SK-N-SH (cell line): ENCODE measurements at regions not wholly inside any gene's neighbourhood (a gene's known extent, or its start where the extent isn't known, plus 50 kb on each side); places are given as distances from the start of the nearest gene placed in this dataset.

Experiments
- CTCF ChIA-PET: fragments of 300-600, 350-600 bp; formaldehyde crosslinking; extraction: SDS; loops from one replicate; lab custom pipeline; 2021; lab: Yijun Ruan, JAX
- POLR2A ChIA-PET: fragments of 350-600 bp; sonication (Branson Sonifier 250); formaldehyde crosslinking; extraction: SDS; loops from one replicate; lab custom pipeline; 2020; ENCODE audit warnings: antibody characterized with exemption, inconsistent platforms; lab: Yijun Ruan, JAX
- DNase-seq: peaks from one replicate; pipeline ENCODE4 v3.0.0; 2012
- H2AFZ ChIP-seq: fragments of 200-600 bp; sonication (generic); 2 replicates; pipeline ENCODE4 v1.8.1; 2016; ENCODE audit warnings: antibody characterized with exemption, mild to moderate bottlenecking, low read depth
- H3F3A ChIP-seq: fragments of 200-600 bp; sonication (generic); replicated peaks from 2 replicates; pipeline ENCODE3; 2016; ENCODE audit warnings: antibody characterized with exemption, mild to moderate bottlenecking; ENCODE audit not compliant: insufficient read depth
- H3K27ac ChIP-seq, 2 experiments: fragments of 200-500 bp in 1 of 2; fragments of 200-600 bp in 1 of 2; sonication (Bioruptor generic) in 1 of 2; sonication (generic), shearing (Covaris generic) in 1 of 2; 2 replicates each; pipeline versions ENCODE4 v1.5.1 to v1.6.1; 2014 to 2016; ENCODE audit warnings: low read depth in 2 of 2, inconsistent platforms in 1 of 2, low read length in 1 of 2, mild to moderate bottlenecking in 1 of 2, mixed read lengths in 1 of 2
- H3K27me3 ChIP-seq: fragments of 200-600 bp; sonication (generic), shearing (Covaris generic); 2 replicates; pipeline ENCODE4 v1.6.1; 2016; ENCODE audit warnings: mixed run types; ENCODE audit not compliant: insufficient read depth
- H3K36me3 ChIP-seq, 2 experiments: fragments of 200-500 bp in 1 of 2; fragments of 200-600 bp in 1 of 2; sonication (Bioruptor generic) in 1 of 2; sonication (generic) in 1 of 2; replicated peaks in 1 of 2; 2 replicates each; pipeline versions ENCODE3 to v1.5.1; 2014 to 2016; ENCODE audit warnings: low read length in 1 of 2, mild to moderate bottlenecking in 1 of 2; ENCODE audit not compliant: insufficient read depth in 2 of 2, control insufficient read depth in 1 of 2
- H3K4me1 ChIP-seq, 2 experiments: fragments of 200-500 bp in 1 of 2; fragments of 200-600 bp in 1 of 2; sonication (Bioruptor generic) in 1 of 2; sonication (generic), shearing (Covaris generic) in 1 of 2; 2 replicates each; pipeline versions ENCODE4 v1.5.1 to v1.6.1; 2014 to 2016; ENCODE audit warnings: low read depth in 1 of 2, low read length in 1 of 2, mixed run types in 1 of 2; ENCODE audit not compliant: insufficient read depth in 2 of 2, control insufficient read depth in 1 of 2
- H3K4me2 ChIP-seq: fragments of 200-600 bp; sonication (generic), shearing (Covaris generic); 2 replicates; pipeline ENCODE4 v1.6.1; 2017; ENCODE audit warnings: mixed run types
- H3K4me3 ChIP-seq, 2 experiments: fragments of 200-500 bp in 1 of 2; fragments of 200-600 bp in 1 of 2; sonication (Bioruptor generic) in 1 of 2; sonication (generic), shearing (Covaris generic) in 1 of 2; 2 replicates each; pipeline versions ENCODE4 v1.5.1 to v1.8.1; 2014 to 2016; ENCODE audit warnings: low read depth in 2 of 2, inconsistent platforms in 1 of 2, low read length in 1 of 2, mild to moderate bottlenecking in 1 of 2, mixed read lengths in 1 of 2, moderate library complexity in 1 of 2
- H3K79me2 ChIP-seq: fragments of 200-600 bp; sonication (generic); 2 replicates; pipeline ENCODE4 v1.8.1; 2017; ENCODE audit warnings: mild to moderate bottlenecking; ENCODE audit not compliant: insufficient read depth
- H3K9ac ChIP-seq: fragments of 200-600 bp; sonication (generic); 2 replicates; pipeline ENCODE4 v1.6.1; 2017; ENCODE audit warnings: mixed run types
- H3K9me2 ChIP-seq: fragments of 200-600 bp; sonication (generic); 2 replicates; pipeline ENCODE4 v1.6.1; 2017; ENCODE audit warnings: mixed run types
- H3K9me3 ChIP-seq: fragments of 200-600 bp; sonication (generic); 2 replicates; pipeline ENCODE4 v1.6.1; 2017; ENCODE audit warnings: mixed run types, mild to moderate bottlenecking, moderate library complexity
- H4K20me1 ChIP-seq: fragments of 200-600 bp; sonication (generic); 2 replicates; pipeline ENCODE4 v1.6.1; 2017; ENCODE audit warnings: mild to moderate bottlenecking, mixed run types; ENCODE audit not compliant: insufficient read depth
- FOXJ3 ChIP-seq: sonication (generic); formaldehyde crosslinking; IDR thresholded peaks from 2 replicates; pipeline ENCODE4 v1.5.1; 2020; ENCODE audit warnings: mild to moderate bottlenecking, missing genetic modification reagents
- JUND ChIP-seq: IDR thresholded peaks from 2 replicates; pipeline ENCODE4 v1.4.0; 2012
- MEF2A ChIP-seq: IDR thresholded peaks from 2 replicates; pipeline ENCODE4 v1.4.0; 2012; ENCODE audit warnings: low read depth, borderline replicate concordance
- MXI1 ChIP-seq: IDR thresholded peaks from 2 replicates; pipeline ENCODE4 v1.6.1; 2012; ENCODE audit warnings: mild to moderate bottlenecking, low read depth, low read length, improper control_type of control experiment
- NRF1 ChIP-seq: IDR thresholded peaks from 2 replicates; pipeline ENCODE4 v1.6.1; 2012; ENCODE audit warnings: low read depth, mild to moderate bottlenecking, low read length
- POLR2AphosphoS5 ChIP-seq: IDR thresholded peaks from 2 replicates; pipeline ENCODE4 v1.6.1; 2012; ENCODE audit warnings: low read depth, low read length
- RAD21 ChIP-seq: IDR thresholded peaks from 2 replicates; pipeline ENCODE4 v1.6.1; 2012; ENCODE audit warnings: mild to moderate bottlenecking, low read length
- TEAD4 ChIP-seq: IDR thresholded peaks from 2 replicates; pipeline ENCODE4 v1.4.0; 2012; ENCODE audit warnings: mild to moderate bottlenecking, borderline replicate concordance; ENCODE audit not compliant: insufficient read depth
- YY1 ChIP-seq: IDR thresholded peaks from 2 replicates; pipeline ENCODE4 v1.4.0; 2012; ENCODE audit warnings: low read depth, mild to moderate bottlenecking
- WGBS: methylation state at CpG from one replicate; pipeline ENCODE4 v1.1.6; 2017; ENCODE audit warnings: low lambda C conversion rate; 5-methylcytosine and 5-hydroxymethylcytosine counted together
- TF ChIP-seq, protein P1 (sequence below): IDR thresholded peaks from 2 replicates; pipeline ENCODE4 v1.4.0; 2012; ENCODE audit warnings: low read depth, borderline replicate concordance
- TF ChIP-seq, protein P2 (sequence below): IDR thresholded peaks from 2 replicates; pipeline ENCODE4 v1.6.1; 2012; ENCODE audit warnings: mild to moderate bottlenecking, low read depth, low read length, moderate library complexity
- TF ChIP-seq, protein P3 (sequence below): IDR thresholded peaks from 2 replicates; pipeline ENCODE4; 2012

DNA sequence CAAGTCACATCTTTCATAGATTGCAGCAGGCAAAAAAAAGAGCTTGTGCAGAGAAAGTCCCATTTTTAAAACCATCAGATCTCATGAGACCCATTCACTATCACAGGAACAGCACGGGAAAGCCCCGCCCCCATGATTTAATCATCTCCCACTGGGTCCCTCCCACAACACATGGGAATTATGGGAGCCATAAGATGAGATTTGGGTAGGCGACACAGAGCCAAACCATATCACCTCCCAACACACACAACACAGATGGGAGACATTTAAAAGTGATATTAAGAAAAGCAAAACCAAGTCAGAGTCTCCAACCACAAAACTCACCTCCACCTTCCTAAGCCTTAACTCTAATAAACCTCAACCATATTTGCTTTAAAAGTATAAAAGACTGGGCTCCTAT is 61.5 kb upstream of the TIAM1 start:
- H3K36me3 ChIP-seq: no peaks in the 10 kb centered on the region
- no peaks in the 10 kb centered on the region for H3K9me2 ChIP-seq
- no peaks in the 10 kb centered on the region for H3K79me2 ChIP-seq
- CTCF ChIA-PET: no interaction called here
- no peak overlapping the region for H3K4me2 ChIP-seq
- WGBS: 66% methylated on average over 3 of the region's 3 CpGs
- H3F3A ChIP-seq: no peaks in the 10 kb centered on the region
- H3K9ac ChIP-seq: no peak overlapping the region
- peaks cover 0 to 2% of the 10 kb centered on the region in 2 experiments; a peak in 1 of 4 replicates for H3K4me1 ChIP-seq
- H3K9me3 ChIP-seq: no peaks in the 10 kb centered on the region
- H3K27ac ChIP-seq: no peak overlapping the region
- no peak overlapping the region for H3K4me3 ChIP-seq
- H2AFZ ChIP-seq: no peak overlapping the region
- no peak for TF ChIP-seq JUND
- TF ChIP-seq, all 33 proteins: peak for 0
- POLR2A ChIA-PET: no interaction called here
- Histone ChIP-seq H3K27me3 (no peaks in the 10 kb centered on the region), H4K20me1 (no peaks in the 10 kb centered on the region)
- no peak for DNase-seq

- Histone ChIP-seq H3K9me3 (no peaks in the 10 kb centered on the region), H3F3A (no peaks in the 10 kb centered on the region), H3K4me1 (peaks cover 0 to 2% of the 10 kb centered on the region in 2 experiments; a peak in 1 of 4 replicates), H3K27ac (no peak overlapping the region), H3K36me3 (no peaks in the 10 kb centered on the region), H3K9ac (no peak overlapping the region), H3K9me2 (no peaks in the 10 kb centered on the region), H3K27me3 (no peaks in the 10 kb centered on the region), H2AFZ (no peak overlapping the region), H3K4me2 (no peak overlapping the region), H3K4me3 (no peak overlapping the region), H3K79me2 (no peaks in the 10 kb centered on the region), H4K20me1 (no peaks in the 10 kb centered on the region)
- ChIA-PET CTCF (interaction anchor here (1.1 to 1.6 kb wide), 3 partner anchors 10 to 305 kb away, joined by 3 to 4 read pairs (median 3); no protein-coding TSS in a partner anchor), POLR2A (no interaction called here)
- TF ChIP-seq MXI1 (no peak), TEAD4 (no peak), POLR2AphosphoS5 (no peak), RAD21 (no peak), NRF1 (no peak), FOXJ3 (CRISPR knock-in tag) (no peak), MEF2A (no peak), YY1 (no peak)
- TF ChIP-seq, protein P1, sequence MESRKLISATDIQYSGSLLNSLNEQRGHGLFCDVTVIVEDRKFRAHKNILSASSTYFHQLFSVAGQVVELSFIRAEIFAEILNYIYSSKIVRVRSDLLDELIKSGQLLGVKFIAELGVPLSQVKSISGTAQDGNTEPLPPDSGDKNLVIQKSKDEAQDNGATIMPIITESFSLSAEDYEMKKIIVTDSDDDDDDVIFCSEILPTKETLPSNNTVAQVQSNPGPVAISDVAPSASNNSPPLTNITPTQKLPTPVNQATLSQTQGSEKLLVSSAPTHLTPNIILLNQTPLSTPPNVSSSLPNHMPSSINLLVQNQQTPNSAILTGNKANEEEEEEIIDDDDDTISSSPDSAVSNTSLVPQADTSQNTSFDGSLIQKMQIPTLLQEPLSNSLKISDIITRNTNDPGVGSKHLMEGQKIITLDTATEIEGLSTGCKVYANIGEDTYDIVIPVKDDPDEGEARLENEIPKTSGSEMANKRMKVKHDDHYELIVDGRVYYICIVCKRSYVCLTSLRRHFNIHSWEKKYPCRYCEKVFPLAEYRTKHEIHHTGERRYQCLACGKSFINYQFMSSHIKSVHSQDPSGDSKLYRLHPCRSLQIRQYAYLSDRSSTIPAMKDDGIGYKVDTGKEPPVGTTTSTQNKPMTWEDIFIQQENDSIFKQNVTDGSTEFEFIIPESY: no peak
- TF ChIP-seq, protein P2, sequence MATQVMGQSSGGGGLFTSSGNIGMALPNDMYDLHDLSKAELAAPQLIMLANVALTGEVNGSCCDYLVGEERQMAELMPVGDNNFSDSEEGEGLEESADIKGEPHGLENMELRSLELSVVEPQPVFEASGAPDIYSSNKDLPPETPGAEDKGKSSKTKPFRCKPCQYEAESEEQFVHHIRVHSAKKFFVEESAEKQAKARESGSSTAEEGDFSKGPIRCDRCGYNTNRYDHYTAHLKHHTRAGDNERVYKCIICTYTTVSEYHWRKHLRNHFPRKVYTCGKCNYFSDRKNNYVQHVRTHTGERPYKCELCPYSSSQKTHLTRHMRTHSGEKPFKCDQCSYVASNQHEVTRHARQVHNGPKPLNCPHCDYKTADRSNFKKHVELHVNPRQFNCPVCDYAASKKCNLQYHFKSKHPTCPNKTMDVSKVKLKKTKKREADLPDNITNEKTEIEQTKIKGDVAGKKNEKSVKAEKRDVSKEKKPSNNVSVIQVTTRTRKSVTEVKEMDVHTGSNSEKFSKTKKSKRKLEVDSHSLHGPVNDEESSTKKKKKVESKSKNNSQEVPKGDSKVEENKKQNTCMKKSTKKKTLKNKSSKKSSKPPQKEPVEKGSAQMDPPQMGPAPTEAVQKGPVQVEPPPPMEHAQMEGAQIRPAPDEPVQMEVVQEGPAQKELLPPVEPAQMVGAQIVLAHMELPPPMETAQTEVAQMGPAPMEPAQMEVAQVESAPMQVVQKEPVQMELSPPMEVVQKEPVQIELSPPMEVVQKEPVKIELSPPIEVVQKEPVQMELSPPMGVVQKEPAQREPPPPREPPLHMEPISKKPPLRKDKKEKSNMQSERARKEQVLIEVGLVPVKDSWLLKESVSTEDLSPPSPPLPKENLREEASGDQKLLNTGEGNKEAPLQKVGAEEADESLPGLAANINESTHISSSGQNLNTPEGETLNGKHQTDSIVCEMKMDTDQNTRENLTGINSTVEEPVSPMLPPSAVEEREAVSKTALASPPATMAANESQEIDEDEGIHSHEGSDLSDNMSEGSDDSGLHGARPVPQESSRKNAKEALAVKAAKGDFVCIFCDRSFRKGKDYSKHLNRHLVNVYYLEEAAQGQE: no peak
- TF ChIP-seq, protein P3, sequence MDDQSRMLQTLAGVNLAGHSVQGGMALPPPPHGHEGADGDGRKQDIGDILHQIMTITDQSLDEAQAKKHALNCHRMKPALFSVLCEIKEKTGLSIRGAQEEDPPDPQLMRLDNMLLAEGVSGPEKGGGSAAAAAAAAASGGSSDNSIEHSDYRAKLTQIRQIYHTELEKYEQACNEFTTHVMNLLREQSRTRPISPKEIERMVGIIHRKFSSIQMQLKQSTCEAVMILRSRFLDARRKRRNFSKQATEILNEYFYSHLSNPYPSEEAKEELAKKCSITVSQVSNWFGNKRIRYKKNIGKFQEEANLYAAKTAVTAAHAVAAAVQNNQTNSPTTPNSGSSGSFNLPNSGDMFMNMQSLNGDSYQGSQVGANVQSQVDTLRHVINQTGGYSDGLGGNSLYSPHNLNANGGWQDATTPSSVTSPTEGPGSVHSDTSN: no peak
- 54% methylated on average over 6 of the region's 6 CpGs for WGBS
- no peak for DNase-seq
Measured at GRCh38 chr21:31403596-31404333, 59.7 kb upstream of the TIAM1 start.
